ENCODE measurements at regions not wholly inside any gene's neighbourhood (a gene's known extent, or its start where the extent isn't known, plus 50 kb on each side); places are given as distances from the start of the nearest gene placed in this dataset.

- DNase-seq (ENCODE audit: low read depth, low spot score) (no peak), FAIRE-seq (no peak)
- H3K79me2 ChIP-seq (ENCODE audit: control insufficient read depth, insufficient read depth, low read length): no peaks in the 10 kb centered on the region
- H3K9me3 ChIP-seq (ENCODE audit: control insufficient read depth, low read depth, low read length): no peaks in the 10 kb centered on the region
- H3K9ac ChIP-seq (ENCODE audit: control insufficient read depth, extremely low read depth, insufficient read depth, low read length): no peak overlapping the region
- TF ChIP-seq CTCF (optimal IDR thresholded peaks at IDR 0.05 in 1 of 3, IDR thresholded peaks at IDR 0.05 in 1 of 3, conservative IDR thresholded peaks at IDR 0.05 in 1 of 3; ENCODE audit: extremely low read depth in 1 of 3, insufficient read depth in 2 of 3, low read length in 3 of 3): no peak
- TF ChIP-seq EZH2 (IDR thresholded peaks at IDR 0.05; ENCODE audit: low read length): no peak
- dilution Hi-C loops (cut with MboI; ENCODE audit: extremely low pct_ligation_motif_present, low sequenced_read_pairs): no loop called here
- H3K4me2 ChIP-seq (ENCODE audit: control insufficient read depth, extremely low read depth, insufficient read depth, low read depth, low read length): no peak overlapping the region
- no peak overlapping the region for H2AFZ ChIP-seq (ENCODE audit: control insufficient read depth, low read length)
- no peaks in the 10 kb centered on the region for H3K4me1 ChIP-seq (ENCODE audit: control insufficient read depth, extremely low read depth, insufficient read depth, low read length)
- H3K27me3 ChIP-seq (ENCODE audit: control insufficient read depth, extremely low read depth, insufficient read depth, low read length): no peaks in the 10 kb centered on the region
- no peak overlapping the region for H3K4me3 ChIP-seq (ENCODE audit: control insufficient read depth in 2 of 3, extremely low read depth in 1 of 3, insufficient read depth in 2 of 3, low read depth in 1 of 3, low read length in 3 of 3)
- H4K20me1 ChIP-seq (ENCODE audit: control insufficient read depth, extremely low read depth, insufficient read depth, low read length): no peaks in the 10 kb centered on the region
- H3K9me1 ChIP-seq (ENCODE audit: control insufficient read depth, extremely low read depth, insufficient read depth, low read length): no peaks in the 10 kb centered on the region
- no peaks in the 10 kb centered on the region for H3K36me3 ChIP-seq (ENCODE audit: control insufficient read depth in 2 of 2, extremely low read depth in 1 of 2, insufficient read depth in 2 of 2, low read length in 2 of 2)
- H3K27ac ChIP-seq (ENCODE audit: control insufficient read depth, insufficient read depth, low read length): no peak overlapping the region
These were observed 285.9 kb upstream of the TMPO start for GRCh38 chr12:98229540-98229924.

GRCh38 chr12:98232753-98233390, 282.5 kb upstream of the TMPO start:
- Histone ChIP-seq H3K27me3 (ENCODE audit: control insufficient read depth, extremely low read depth, insufficient read depth, low read length) (no peaks in the 10 kb centered on the region), H3K9me1 (ENCODE audit: control insufficient read depth, extremely low read depth, insufficient read depth, low read length) (no peaks in the 10 kb centered on the region), H3K9ac (ENCODE audit: control insufficient read depth, extremely low read depth, insufficient read depth, low read length) (no peak overlapping the region), H2AFZ (ENCODE audit: control insufficient read depth, low read length) (no peak overlapping the region), H3K4me2 (ENCODE audit: control insufficient read depth, extremely low read depth, insufficient read depth, low read depth, low read length) (no peak overlapping the region), H3K4me3 (ENCODE audit: control insufficient read depth in 2 of 3, extremely low read depth in 1 of 3, insufficient read depth in 2 of 3, low read depth in 1 of 3, low read length in 3 of 3) (no peak overlapping the region), H3K9me3 (ENCODE audit: control insufficient read depth, low read depth, low read length) (no peaks in the 10 kb centered on the region), H3K36me3 (ENCODE audit: control insufficient read depth in 2 of 2, extremely low read depth in 1 of 2, insufficient read depth in 2 of 2, low read length in 2 of 2) (no peaks in the 10 kb centered on the region), H3K79me2 (ENCODE audit: control insufficient read depth, insufficient read depth, low read length) (no peaks in the 10 kb centered on the region), H3K4me1 (ENCODE audit: control insufficient read depth, extremely low read depth, insufficient read depth, low read length) (no peaks in the 10 kb centered on the region), H4K20me1 (ENCODE audit: control insufficient read depth, extremely low read depth, insufficient read depth, low read length) (no peaks in the 10 kb centered on the region), H3K27ac (ENCODE audit: control insufficient read depth, insufficient read depth, low read length) (no peak overlapping the region)
- TF ChIP-seq EZH2 (IDR thresholded peaks at IDR 0.05; ENCODE audit: low read length) (no peak), CTCF (optimal IDR thresholded peaks at IDR 0.05 in 1 of 3, IDR thresholded peaks at IDR 0.05 in 1 of 3, conservative IDR thresholded peaks at IDR 0.05 in 1 of 3; ENCODE audit: extremely low read depth in 1 of 3, insufficient read depth in 2 of 3, low read length in 3 of 3) (no peak)
- dilution Hi-C loops (cut with MboI; ENCODE audit: extremely low pct_ligation_motif_present, low sequenced_read_pairs): no loop called here
- DNase-seq (ENCODE audit: low read depth, low spot score): no peak
- FAIRE-seq: no peak

All from keratinocyte (primary cell).